IMR-90 (cell line): ENCODE measurements at regions not wholly inside any gene's neighbourhood (a gene's known extent, or its start where the extent isn't known, plus 50 kb on each side); places are given as distances from the start of the nearest gene placed in this dataset.

Experiments
- CEBPB ChIP-seq: IDR thresholded peaks from 2 replicates; pipeline ENCODE4 v1.6.1; 2012; ENCODE audit warnings: low read depth, low read length, improper control_type of control experiment
- CTCF ChIP-seq: conservative IDR thresholded peaks from 2 replicates; pipeline ENCODE4 v1.5.1; 2012; ENCODE audit warnings: mild to moderate bottlenecking, low read depth, low read length, improper control_type of control experiment
- POLR2A ChIP-seq: IDR thresholded peaks from 2 replicates; pipeline ENCODE4 v1.6.1; 2012; ENCODE audit warnings: mild to moderate bottlenecking, low read depth, low read length

DNA sequence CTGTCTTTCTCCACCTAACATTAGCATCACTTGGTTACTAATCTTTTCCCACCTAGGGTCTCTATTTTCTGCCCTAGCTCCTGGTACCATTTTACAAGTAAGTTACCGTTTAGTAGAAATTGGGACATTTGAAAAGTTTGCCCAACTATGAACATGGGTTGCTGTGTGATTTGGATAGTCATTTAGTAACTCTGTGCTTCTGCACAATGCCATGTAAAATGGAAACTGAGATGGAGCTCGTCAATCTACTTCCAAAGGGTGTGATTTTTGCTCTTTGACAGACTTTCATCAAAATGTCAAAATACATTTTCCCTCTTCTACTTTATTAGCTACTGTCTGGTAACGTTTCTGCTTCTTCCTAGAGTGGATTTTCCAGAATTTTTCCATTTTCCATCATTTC lies 381.5 kb upstream of the B3GALT2 start:
- TF ChIP-seq POLR2A: no peak
- TF ChIP-seq CTCF: no peak
- no peak for TF ChIP-seq CEBPB
